GM20000 (cell line): ENCODE measurements at regions not wholly inside any gene's neighbourhood (a gene's known extent, or its start where the extent isn't known, plus 50 kb on each side); places are given as distances from the start of the nearest gene placed in this dataset.

Source experiments
- DNase-seq: peaks from one replicate; pipeline ENCODE4 v3.0.0; 2012; ENCODE audit warnings: low spot score
- TF ChIP-seq, protein P1 (sequence below): IDR thresholded peaks from 2 replicates; pipeline ENCODE4 v1.5.1; 2012; ENCODE audit warnings: mild to moderate bottlenecking, control low read depth; ENCODE audit errors: extremely low read depth, missing control alignments

- TF ChIP-seq, protein P1, sequence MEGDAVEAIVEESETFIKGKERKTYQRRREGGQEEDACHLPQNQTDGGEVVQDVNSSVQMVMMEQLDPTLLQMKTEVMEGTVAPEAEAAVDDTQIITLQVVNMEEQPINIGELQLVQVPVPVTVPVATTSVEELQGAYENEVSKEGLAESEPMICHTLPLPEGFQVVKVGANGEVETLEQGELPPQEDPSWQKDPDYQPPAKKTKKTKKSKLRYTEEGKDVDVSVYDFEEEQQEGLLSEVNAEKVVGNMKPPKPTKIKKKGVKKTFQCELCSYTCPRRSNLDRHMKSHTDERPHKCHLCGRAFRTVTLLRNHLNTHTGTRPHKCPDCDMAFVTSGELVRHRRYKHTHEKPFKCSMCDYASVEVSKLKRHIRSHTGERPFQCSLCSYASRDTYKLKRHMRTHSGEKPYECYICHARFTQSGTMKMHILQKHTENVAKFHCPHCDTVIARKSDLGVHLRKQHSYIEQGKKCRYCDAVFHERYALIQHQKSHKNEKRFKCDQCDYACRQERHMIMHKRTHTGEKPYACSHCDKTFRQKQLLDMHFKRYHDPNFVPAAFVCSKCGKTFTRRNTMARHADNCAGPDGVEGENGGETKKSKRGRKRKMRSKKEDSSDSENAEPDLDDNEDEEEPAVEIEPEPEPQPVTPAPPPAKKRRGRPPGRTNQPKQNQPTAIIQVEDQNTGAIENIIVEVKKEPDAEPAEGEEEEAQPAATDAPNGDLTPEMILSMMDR: no peak
- no peak for DNase-seq
These were observed 348.4 kb upstream of the SLC30A5 start for GRCh38 chr5:68745448-68745847.

DNA sequence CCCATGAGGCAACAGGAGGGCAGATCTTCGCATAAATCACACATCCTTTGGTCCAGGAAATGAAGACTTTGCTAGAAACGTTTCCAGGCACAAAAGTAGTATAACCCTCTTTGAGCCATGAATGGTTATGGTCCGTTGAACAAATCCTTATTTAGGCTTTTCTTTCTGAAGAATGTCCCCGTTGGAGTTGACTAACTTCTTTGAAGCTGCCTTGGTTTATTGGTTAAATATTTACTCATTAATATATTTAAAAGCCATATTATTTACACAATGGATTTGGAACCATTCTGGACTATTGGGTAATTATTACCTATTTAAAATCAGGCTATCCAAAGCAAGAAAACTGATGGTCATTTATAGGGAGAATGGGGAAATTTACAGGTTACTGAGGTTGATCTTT lies 347.6 kb upstream of the SLC30A5 start:
- no peak for DNase-seq
- TF ChIP-seq, protein P1: no peak

DNA sequence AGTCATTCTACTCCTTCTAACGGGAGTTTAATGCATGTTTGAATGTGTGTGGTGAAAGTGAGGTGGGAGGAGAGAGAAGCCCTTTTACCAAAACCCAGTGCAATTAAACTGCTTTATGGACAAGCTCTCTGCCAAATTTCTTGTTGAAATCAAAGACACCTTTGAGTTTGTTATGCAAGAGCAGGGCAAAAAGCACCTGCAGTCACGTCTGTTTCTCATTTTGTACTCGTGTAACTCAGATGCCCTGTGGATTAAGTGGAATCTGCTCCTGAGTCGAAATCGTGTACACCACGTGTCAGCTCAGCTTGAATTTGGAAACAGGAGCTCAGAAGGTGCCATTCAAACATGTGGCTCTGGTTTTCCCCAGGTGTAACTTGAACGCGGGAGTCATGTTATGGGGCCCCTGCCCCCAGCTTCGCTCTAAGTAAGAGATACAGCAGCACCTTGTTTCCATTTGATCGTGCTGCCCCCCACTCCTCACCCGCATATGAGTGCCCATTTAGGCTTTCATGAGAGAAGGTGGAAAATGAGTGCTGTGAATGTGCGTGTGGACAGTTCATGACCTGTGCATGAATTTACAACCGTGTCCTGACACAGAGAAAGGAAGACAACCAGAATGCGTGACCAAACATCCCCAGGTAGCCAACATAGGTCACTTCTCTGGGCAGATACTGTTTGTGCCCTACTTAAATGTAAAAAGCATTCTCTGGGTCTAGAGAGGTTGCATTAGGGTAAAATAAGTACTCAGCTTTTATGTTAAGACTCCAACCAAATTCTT lies 347.0 kb upstream of the SLC30A5 start:
- TF ChIP-seq, protein P1: no peak

GRCh38 chr5:68747521-68747920 lies 346.3 kb upstream of the SLC30A5 start:
- TF ChIP-seq, protein P1: no peak
- DNase-seq: no peak

More for the DNA sequence above, 347.0 kb upstream of the SLC30A5 start:
- DNase-seq: no peak

DNA sequence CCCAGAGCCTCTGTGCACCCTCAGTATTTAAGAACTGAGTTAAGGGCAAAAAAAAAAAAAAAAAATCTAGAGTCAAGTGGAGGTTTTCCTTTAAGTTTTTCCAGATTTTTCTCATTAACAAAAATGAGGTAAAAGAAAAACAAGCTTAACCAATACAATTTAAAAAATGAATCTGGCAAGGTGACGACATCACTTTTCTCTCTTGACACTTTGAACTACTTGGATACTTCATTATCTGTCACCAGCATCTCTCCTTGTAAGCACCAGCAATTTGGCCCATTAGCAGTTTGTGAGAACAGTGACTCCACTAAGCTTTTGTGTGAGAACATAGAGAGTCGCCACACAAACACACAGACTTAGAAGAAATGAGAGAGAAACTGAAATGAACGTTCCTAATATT lies 345.7 kb upstream of the SLC30A5 start:
- TF ChIP-seq, protein P1: no peak
- DNase-seq: no peak

DNA sequence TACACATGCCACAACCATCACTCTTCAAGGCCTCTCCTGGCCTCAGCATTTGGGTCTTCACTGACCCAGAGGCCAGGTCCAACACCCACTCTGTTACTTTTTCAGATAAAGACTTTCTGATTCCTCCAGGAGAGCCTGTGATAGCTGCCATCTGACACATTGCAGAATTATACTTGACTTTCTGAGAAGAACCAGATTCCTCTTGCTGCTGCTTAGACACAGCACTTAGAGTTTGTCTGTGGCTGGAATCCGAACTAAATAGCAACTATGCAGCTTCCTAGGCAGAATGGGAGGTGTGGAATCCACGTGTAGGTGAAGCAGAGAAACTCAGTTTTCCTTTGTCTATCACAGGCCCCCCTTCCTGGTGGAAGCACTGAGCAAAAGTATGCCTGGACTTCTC lies 344.7 kb upstream of the SLC30A5 start:
- DNase-seq: no peak
- TF ChIP-seq, protein P1: no peak

GRCh38 chr5:68749631-68750030 lies 344.2 kb upstream of the SLC30A5 start:
- DNase-seq: no peak
- TF ChIP-seq, protein P1: no peak
